ENCODE measurements at regions not wholly inside any gene's neighbourhood (a gene's known extent, or its start where the extent isn't known, plus 50 kb on each side); places are given as distances from the start of the nearest gene placed in this dataset.
A peak's percentile ranks its signal among the peaks of the same experiment; 100 is the strongest.
"Not testable (repeated sequence)": the region's sequence is repeated elsewhere in the genome, so short reads cannot be mapped to it uniquely, and the experiment has no call there.

GRCh38 chr2:120509991-120510735, 164.2 kb downstream of the INHBB start:
- H3K27ac ChIP-seq (ENCODE audit: low read depth, low read length) = no peak overlapping the region
- no peaks in the 10 kb centered on the region for H3K36me3 ChIP-seq (ENCODE audit: control insufficient read depth, insufficient read depth, low read length)
- peak in 4 of 6 donors; percentile 29 to 85 (median 52) for DNase-seq (ENCODE audit: low read depth in 4 of 6, low spot score in 6 of 6)
- no peaks in the 10 kb centered on the region for H3K9me3 ChIP-seq (ENCODE audit: control insufficient read depth, insufficient read depth, low read length)
- no peak overlapping the region for H3K4me3 ChIP-seq (ENCODE audit: low read depth, low read length)
- H3K27me3 ChIP-seq (ENCODE audit: control insufficient read depth, insufficient read depth, low read length) = peaks cover 6% of the 10 kb centered on the region
- peaks cover 51% of the 10 kb centered on the region for H3K4me1 ChIP-seq (ENCODE audit: control insufficient read depth, insufficient read depth, low read length)
- WGBS (ENCODE audit: insufficient coverage) = 47% methylated on average over 10 of the region's 10 CpGs

GRCh38 chr2:120510751-120511395, 164.9 kb downstream of the INHBB start:
- H3K9me3 ChIP-seq (ENCODE audit: control insufficient read depth, insufficient read depth, low read length) = no peaks in the 10 kb centered on the region
- H3K27ac ChIP-seq (ENCODE audit: low read depth, low read length) = peak overlapping the region; percentile 52
- peaks cover 51% of the 10 kb centered on the region for H3K4me1 ChIP-seq (ENCODE audit: control insufficient read depth, insufficient read depth, low read length)
- no peak for DNase-seq (ENCODE audit: low read depth in 4 of 6, low spot score in 6 of 6)
- no peaks in the 10 kb centered on the region for H3K36me3 ChIP-seq (ENCODE audit: control insufficient read depth, insufficient read depth, low read length)
- H3K27me3 ChIP-seq (ENCODE audit: control insufficient read depth, insufficient read depth, low read length) = peaks cover 6% of the 10 kb centered on the region
- WGBS (ENCODE audit: insufficient coverage) = 58% methylated on average over 11 of the region's 11 CpGs
- no peak overlapping the region for H3K4me3 ChIP-seq (ENCODE audit: low read depth, low read length)

DNA sequence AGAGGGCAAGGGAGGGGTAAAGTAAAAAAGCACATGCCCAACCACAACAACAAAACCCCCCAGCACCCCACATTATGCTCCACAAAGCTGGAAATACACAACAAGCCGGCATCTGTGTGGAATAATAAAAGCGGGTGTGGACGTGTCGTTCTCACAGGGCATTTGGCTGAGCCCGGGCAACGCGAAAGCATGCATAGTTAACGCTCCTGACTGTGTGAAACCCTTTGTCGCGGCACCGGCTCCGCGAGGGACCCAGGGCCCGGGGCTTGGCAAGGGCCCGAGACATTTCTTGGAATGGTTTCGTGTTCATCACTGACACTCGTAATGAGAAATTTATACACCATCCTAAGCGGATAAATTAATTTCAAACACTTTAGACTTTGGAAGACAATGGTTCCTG, 165.6 kb downstream of the INHBB start:
- no peaks in the 10 kb centered on the region for H3K9me3 ChIP-seq (ENCODE audit: control insufficient read depth, insufficient read depth, low read length)
- H3K4me1 ChIP-seq (ENCODE audit: control insufficient read depth, insufficient read depth, low read length) = peaks cover 51% of the 10 kb centered on the region
- H3K4me3 ChIP-seq (ENCODE audit: low read depth, low read length) = no peak overlapping the region
- WGBS (ENCODE audit: insufficient coverage) = 23% methylated on average over 16 of the region's 18 CpGs
- H3K36me3 ChIP-seq (ENCODE audit: control insufficient read depth, insufficient read depth, low read length) = no peaks in the 10 kb centered on the region
- DNase-seq (ENCODE audit: low read depth in 4 of 6, low spot score in 6 of 6) = peak in 5 of 6 donors; percentile 47 to 92 (median 69)
- H3K27ac ChIP-seq (ENCODE audit: low read depth, low read length) = peak overlapping the region; percentile 69
- H3K27me3 ChIP-seq (ENCODE audit: control insufficient read depth, insufficient read depth, low read length) = peaks cover 6% of the 10 kb centered on the region

DNA sequence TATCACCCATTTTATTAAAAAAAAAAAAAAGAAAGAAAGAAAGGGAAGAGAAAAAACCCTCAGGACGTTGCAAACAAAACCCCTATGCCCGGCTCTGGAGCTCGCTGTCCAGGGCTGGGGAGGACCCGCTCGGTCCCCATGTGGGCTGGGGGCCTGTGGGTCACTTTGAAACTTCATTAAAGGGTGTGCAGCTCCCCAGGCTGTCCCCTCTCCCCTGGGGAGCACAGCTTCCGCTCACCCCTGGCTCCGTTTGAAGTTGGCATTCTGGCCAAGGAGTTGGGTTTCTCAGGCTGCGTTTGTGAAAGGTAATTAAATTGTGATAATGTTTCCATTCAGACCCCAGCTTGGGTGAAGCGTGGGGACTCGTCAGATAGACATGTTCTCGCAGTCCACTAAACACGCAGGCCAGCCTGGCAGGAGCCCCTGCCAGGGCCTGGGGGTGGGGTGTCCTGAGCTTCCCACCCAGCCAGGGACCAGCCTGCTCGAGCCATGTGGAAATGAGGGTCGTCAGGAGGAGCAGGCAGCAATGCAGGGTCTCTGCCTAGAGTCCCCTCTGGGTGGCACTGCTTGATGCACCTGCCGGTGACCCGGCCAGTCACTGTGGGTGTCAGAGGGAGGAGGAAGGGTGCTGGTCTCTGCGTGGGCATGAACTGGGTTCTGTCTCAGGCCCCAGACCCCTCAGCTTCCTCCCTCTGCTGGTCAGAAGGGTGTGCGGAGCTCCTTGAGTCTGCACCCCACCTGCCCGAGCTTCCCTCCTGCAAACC, 166.2 kb downstream of the INHBB start:
- no peak overlapping the region for H3K4me3 ChIP-seq (ENCODE audit: low read depth, low read length)
- DNase-seq (ENCODE audit: low read depth in 4 of 6, low spot score in 6 of 6) = peak in 4 of 6 donors; percentile 17 to 74 (median 48)
- peaks cover 51% of the 10 kb centered on the region for H3K4me1 ChIP-seq (ENCODE audit: control insufficient read depth, insufficient read depth, low read length)
- WGBS (ENCODE audit: insufficient coverage) = 27% methylated on average over 13 of the region's 19 CpGs
- H3K9me3 ChIP-seq (ENCODE audit: control insufficient read depth, insufficient read depth, low read length) = no peaks in the 10 kb centered on the region
- peak overlapping the region; percentile 69 for H3K27ac ChIP-seq (ENCODE audit: low read depth, low read length)
- no peaks in the 10 kb centered on the region for H3K36me3 ChIP-seq (ENCODE audit: control insufficient read depth, insufficient read depth, low read length)
- peaks cover 6% of the 10 kb centered on the region for H3K27me3 ChIP-seq (ENCODE audit: control insufficient read depth, insufficient read depth, low read length)

DNA sequence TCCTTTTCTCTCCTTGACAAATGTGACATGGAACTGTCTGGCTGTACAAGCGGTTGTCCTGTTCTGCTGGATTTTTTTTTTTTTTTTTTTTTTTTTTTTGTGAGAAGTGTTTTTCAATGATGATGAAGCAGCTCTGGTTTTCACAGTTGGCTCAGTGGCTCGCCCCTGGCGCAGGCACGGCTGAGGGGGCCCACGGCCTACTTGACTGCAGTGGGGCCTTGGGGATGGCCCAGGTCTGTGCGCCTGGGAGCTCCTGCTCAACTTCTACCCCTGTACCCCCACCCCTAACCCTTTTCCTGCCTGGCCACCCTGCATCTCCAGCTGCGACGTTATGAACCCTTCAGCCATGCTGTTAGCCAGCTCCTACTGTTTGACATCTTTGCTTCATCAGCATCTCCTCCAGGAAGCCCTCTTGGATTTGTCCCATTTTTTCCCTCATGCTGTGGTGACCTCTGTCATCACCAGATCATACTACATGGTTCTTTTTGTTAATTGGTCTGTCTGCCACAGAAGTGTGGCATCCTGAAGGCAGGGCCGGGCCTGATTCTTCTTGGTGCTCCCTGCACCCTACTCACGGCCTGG, 167.9 kb downstream of the INHBB start:
- no peak overlapping the region for H3K27ac ChIP-seq (ENCODE audit: low read depth, low read length)
- H3K4me3 ChIP-seq (ENCODE audit: low read depth, low read length) = no peak overlapping the region
- WGBS (ENCODE audit: insufficient coverage) = 74% methylated on average over 9 of the region's 10 CpGs
- DNase-seq (ENCODE audit: low read depth in 4 of 6, low spot score in 6 of 6) = no peak
- H3K27me3 ChIP-seq (ENCODE audit: control insufficient read depth, insufficient read depth, low read length) = peaks cover 6% of the 10 kb centered on the region
- no peaks in the 10 kb centered on the region for H3K9me3 ChIP-seq (ENCODE audit: control insufficient read depth, insufficient read depth, low read length)
- peaks cover 44% of the 10 kb centered on the region for H3K4me1 ChIP-seq (ENCODE audit: control insufficient read depth, insufficient read depth, low read length)
- no peaks in the 10 kb centered on the region for H3K36me3 ChIP-seq (ENCODE audit: control insufficient read depth, insufficient read depth, low read length)

DNA sequence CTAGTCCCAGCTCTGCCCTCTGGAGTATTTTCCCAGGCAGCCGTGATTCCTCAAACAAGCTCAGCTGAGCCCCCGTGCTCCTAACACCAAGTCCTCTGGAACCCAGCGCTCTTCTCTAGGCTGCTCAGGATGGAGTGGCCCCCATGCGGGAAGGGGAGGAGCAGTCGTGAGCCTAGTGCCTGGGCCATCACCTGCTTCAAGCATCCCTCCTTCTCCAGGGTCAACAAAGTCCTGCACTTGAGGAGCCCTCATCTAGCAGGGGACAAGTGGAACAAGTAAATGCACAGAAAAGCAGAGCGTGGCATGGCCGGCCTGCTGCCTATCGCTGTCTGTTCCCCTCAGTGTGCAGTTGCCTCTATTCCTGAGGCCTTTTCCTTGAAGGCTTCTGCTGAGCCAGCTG, 168.6 kb downstream of the INHBB start:
- WGBS (ENCODE audit: insufficient coverage) = 72% methylated on average over 8 of the region's 8 CpGs
- no peaks in the 10 kb centered on the region for H3K36me3 ChIP-seq (ENCODE audit: control insufficient read depth, insufficient read depth, low read length)
- H3K4me3 ChIP-seq (ENCODE audit: low read depth, low read length) = no peak overlapping the region
- peaks cover 6% of the 10 kb centered on the region for H3K27me3 ChIP-seq (ENCODE audit: control insufficient read depth, insufficient read depth, low read length)
- H3K9me3 ChIP-seq (ENCODE audit: control insufficient read depth, insufficient read depth, low read length) = no peaks in the 10 kb centered on the region
- no peak for DNase-seq (ENCODE audit: low read depth in 4 of 6, low spot score in 6 of 6)
- no peak overlapping the region for H3K27ac ChIP-seq (ENCODE audit: low read depth, low read length)
- peaks cover 37% of the 10 kb centered on the region for H3K4me1 ChIP-seq (ENCODE audit: control insufficient read depth, insufficient read depth, low read length)

- H3K27me3 ChIP-seq (ENCODE audit: control insufficient read depth, insufficient read depth, low read length); H3K36me3 ChIP-seq (ENCODE audit: control insufficient read depth, insufficient read depth, low read length); DNase-seq (ENCODE audit: low read depth in 4 of 6, low spot score in 6 of 6); H3K27ac ChIP-seq (ENCODE audit: low read depth, low read length); H3K9me3 ChIP-seq (ENCODE audit: control insufficient read depth, insufficient read depth, low read length); H3K4me3 ChIP-seq (ENCODE audit: low read depth, low read length): not testable (repeated sequence)
- WGBS (ENCODE audit: insufficient coverage) = 100% methylated on average over 1 of the region's 1 CpG
- H3K4me1 ChIP-seq (ENCODE audit: control insufficient read depth, insufficient read depth, low read length) = peaks cover 30% of the 10 kb centered on the region
Observed at GRCh38 chr2:120515066-120515758, 169.3 kb downstream of the INHBB start.

DNA sequence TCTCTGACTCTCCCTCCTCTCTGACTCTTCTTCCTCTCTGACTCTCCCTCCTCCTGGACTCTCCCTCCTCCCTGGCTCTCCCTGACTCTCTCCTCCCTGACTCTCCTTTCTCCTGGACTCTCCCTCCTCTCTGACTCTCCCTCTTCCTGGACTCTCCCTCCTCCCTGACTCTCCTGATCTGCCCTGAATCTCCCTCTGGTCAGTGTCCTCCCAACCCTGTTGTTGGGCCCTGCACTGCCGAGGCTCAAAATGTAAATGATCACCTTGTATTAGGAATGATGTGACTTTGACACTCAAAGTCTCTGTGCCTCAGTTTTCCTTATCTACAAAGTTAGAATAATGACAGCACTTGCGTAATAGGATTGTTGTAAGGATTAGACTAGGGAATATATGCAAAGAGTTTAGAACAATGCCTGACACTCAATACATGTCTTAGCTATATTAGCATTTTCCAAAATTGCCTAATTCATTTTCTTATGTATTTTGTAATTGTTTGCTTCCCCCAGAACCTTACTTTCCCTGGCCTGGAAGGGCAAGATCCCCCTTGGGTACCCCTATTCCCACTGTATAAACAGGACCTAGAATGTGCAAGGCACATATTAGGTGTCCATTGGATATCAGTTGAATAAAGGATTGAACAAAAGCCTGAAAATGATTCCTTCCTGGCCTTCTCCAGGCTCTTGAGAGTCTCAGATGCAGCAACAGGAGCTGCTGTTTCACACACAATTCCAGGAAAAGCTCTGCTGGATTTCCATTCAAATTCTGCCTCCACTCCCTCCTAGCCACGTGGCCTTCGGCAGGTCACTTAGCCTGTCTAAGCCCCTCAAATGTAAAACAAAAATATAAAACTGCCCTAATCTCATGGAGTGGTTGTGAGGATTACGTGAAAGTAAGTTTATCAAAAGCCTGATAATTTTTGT, 170.1 kb downstream of the INHBB start:
- Histone ChIP-seq H3K27me3 (ENCODE audit: control insufficient read depth, insufficient read depth, low read length) (peaks cover 6% of the 10 kb centered on the region), H3K9me3 (ENCODE audit: control insufficient read depth, insufficient read depth, low read length) (no peaks in the 10 kb centered on the region), H3K4me1 (ENCODE audit: control insufficient read depth, insufficient read depth, low read length) (peaks cover 22% of the 10 kb centered on the region), H3K4me3 (ENCODE audit: low read depth, low read length) (no peak overlapping the region), H3K27ac (ENCODE audit: low read depth, low read length) (no peak overlapping the region), H3K36me3 (ENCODE audit: control insufficient read depth, insufficient read depth, low read length) (no peaks in the 10 kb centered on the region)
- no peak for DNase-seq (ENCODE audit: low read depth in 4 of 6, low spot score in 6 of 6)
- whole genome bisulfite sequencing (ENCODE audit: insufficient coverage) = 100% methylated on average over 1 of the region's 5 CpGs

Data from spinal cord (tissue), 9 donors.